Activated CD4-positive, alpha-beta T cell treated with anti-CD3 and anti-CD28 coated beads for 4 hours (primary cell): ENCODE measurements at regions not wholly inside any gene's neighbourhood (a gene's known extent, or its start where the extent isn't known, plus 50 kb on each side); places are given as distances from the start of the nearest gene placed in this dataset.

Experiments used
- DNase-seq, 2 donors: peaks; one replicate each; pipeline ENCODE4 v3.0.0-alpha.2; 2020

DNA sequence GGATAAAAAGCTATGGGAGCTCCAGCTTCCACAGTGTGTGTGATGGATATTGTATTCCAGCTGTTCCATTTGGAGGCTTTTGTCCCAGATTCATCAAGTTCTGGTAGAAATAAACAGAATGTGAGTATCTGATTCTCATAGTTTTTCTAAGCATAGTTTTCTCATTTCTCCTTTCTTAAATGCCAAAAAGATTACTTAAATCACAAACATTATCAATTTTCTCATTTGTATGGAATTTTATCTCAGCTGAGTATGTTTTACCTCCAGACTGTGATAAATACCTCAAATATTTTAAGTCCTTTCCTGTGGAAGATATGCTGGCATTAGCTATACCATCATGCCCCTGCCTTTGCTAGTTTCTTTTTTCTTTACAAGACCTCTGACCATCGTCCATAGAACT is 767.3 kb downstream of the TFAP2A start:
- DNase-seq: no peak

DNA sequence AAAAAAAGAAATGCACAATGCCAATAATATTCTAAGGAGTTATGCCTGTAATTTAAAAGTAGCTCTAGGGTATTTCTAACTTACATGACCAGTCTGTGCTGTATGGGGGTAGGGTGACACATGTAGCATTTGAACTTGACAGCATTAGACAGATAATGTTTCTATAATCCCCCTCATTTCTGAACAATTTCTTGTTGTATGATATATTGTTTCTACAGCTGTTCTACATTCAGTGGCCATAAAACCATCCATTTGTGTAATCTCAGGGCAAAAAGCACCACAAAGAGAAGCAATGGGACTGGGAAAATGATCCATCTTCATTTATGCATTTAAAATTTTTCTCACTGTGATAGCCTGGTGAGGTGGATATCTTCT is 767.8 kb downstream of the TFAP2A start:
- DNase-seq: no peak

DNA sequence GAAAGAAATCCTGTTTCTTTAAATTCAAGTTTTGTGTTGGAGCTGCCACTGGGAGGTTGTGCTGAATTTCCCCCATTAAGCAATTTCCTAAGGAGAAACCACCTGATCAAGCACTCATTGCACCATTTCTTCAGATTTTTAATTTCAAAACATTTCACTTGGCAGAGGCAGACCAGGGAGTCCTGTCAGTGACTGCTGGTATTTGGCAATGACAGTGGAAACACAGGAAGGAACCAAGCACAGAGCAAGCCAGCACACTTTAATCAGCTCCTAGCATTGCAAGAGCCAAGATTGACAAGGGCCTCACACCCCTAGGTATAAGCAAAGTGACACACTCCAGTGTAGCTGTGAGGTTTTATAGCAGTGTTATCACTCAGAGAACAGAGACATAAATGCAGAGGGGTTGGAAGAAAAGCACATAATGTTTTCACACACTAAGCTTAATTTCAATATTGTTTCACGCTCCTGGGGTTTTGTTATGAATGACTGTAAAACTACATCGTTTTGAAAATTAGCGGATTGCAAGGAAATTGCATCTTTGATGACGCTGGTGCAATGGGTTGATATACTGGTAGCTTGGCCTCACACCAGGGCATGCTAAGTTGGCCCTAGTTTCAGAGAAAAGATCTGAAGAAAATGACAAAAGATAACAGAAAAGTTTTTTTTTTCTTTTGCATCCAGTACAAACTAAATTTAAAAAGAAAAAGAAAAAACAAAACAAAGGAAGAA is 768.4 kb downstream of the TFAP2A start:
- DNase-seq: no peak

DNA sequence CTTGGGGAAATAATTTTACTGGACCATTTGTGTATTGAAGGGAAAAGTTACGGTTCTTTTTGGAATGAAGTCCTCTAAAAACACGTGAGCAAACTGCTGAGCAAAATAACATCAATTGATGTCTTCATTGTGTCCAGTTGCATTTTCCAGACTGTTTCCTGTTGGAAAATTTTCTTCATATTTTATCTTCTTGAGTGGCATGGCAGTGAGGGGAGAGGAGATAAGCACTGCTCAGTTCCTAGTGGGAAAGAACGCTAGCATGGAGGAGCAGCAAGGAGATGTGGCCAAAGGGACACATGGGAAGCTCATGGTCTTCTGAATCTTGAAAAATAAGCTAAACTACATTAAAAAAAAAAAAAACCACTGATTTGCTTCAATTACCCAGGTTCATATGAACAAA is 776.0 kb downstream of the TFAP2A start:
- no peak for DNase-seq

DNA sequence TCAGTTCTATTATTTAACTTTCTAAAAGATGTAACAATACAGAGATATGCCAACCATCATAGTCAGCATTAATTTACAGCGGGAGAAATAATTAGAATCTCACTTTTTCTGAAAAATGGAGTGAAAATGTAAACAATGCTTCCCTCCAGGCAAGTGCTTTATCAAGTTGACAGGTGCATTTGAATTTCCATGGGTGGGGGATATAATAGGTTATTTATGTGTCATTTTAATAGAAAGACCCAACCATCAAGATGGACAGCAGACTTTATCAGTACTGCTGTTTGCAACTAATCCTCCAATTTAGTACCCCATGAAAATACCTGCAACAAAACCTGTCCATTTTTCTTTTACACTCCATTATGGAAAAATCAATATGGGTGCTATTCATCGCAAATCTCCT is 780.1 kb downstream of the TFAP2A start:
- no peak for DNase-seq

DNA sequence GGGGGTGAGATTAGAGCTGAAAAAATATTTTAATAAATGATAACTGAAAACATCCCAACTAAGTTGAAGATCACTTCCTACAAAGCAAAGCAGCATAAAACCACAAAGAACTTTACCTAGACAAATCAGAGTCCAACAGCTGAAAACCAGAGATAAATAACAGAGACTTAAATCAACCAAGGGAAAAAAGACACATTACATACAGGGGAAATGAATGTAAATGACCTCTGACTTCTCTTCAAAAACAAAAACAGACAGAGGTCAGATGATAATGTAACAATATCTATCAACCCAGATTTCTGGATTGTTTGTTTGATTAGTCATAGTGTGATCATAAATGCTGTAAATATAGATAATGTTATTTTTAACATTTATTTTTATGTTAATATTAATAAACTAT is 782.8 kb downstream of the TFAP2A start:
- no peak for DNase-seq

DNA sequence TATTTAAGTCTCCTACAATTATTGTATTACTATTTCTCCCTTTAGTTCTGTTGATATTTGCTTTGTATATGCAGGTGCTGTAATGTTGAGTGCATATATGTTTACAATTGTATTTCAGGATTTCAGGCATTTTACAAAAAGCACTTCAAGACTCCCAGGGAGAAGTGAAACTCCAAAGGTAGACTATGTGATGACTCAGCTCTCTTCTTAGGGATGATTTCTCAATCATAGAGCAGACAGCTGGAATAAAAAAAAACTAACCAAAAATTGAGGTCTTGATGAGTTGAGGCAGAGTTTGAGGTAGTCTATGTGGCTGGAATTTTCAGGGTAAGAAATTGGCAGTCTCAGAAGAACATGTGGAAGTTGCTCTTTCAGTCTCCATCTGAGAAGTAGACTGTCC is 786.1 kb downstream of the TFAP2A start:
- DNase-seq: no peak

DNA sequence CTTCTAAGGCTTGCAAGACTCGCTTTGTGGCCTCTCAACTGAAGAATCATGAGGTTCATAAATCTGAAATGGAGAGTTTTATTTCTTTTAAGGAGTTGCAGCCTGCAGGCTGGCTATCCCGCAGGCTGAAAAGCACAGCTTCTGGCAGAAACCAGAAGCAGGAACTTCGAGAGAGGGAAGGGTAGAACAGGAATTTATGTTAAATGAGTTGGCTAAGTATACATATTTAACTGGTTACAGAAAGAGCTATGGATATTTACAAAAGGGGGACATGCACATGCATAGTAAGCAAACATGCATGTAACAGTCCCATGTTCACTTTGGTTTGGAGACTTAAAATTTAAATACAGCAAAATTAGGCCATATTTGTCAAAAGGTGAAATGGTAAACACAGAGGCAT is 787.0 kb downstream of the TFAP2A start:
- no peak for DNase-seq

DNA sequence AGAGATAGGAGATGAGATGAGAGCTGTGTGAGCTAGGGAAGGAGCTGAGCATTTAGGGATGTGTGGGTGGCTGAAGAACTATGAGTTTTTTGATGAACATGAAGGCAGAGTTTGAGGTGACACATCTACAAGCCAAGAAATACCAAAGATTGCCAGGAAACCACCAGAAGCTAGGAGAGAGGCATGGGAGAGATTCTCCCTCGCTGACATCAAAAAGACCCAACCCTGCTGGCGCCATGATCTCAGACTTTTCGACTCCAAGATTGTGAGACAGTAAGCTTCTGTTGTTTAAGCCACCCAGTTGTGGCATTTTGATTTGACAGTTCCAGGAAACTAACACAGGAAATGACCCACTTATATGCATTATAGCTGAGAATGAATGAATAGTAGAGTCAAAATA is 790.9 kb downstream of the TFAP2A start:
- no peak for DNase-seq

DNA sequence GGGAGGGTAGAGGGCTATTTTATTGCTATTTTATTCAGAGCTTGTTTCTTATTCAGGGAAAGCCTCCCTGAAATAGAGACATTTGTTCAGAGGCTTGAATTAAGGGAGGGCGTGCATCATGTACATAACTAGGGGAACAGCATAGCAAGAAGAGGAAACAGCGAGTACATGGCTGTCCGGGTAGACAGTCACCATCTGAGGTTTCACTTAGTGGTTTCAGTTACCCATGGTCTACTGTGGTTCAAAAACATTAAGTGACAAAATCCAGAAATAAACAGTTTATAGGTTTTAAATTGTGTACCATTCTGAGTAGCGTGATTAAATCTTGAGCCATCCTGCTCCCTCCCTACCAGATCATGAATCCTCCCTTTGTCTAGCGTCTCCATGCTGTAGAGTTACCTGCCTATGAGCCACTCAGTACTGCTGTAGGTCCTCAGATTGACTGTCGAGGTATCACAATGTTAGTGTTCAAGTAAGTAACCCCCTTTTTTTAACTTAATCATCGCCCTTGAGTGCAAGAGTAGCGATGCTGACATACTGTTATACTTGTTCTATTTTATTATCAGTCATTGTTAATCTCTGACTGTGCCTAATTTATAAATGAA is 791.5 kb downstream of the TFAP2A start:
- DNase-seq: no peak

DNA sequence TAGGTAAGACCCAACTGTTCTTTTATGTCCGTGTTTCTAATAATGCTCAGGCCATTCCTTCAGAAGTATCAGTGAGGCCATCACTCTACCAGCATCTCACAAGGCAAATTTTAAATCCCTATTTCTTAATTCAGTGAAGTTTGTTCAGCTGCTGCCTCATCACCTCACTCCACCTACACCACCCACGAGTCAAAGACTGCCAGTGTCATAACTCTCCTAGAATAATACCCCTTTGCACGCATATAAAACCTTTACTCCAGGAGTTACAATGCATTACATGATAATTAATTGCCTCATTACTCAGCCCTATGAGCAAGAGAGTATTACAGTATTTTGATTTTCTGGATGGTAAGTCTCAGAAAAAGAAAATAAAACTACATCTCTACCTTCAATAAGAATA is 793.6 kb downstream of the TFAP2A start:
- DNase-seq: no peak

DNA sequence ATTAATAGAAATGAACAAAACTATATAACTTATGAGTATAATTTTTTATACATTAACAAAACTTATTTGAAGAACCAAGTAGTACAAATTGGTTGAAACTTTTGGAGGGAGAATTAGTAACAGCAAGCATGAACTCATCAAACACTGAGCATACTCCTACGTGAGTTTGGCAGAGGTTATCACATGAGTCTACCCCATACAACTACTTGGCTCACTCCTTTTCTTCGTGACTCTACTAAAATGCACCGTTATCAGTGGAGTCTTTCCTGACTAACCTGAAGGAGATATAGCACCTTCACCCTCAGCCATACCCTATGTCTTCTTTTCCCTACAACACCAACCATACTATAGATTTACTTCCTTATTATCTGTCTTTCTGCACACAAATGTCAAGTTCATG is 794.2 kb downstream of the TFAP2A start:
- DNase-seq: no peak

DNA sequence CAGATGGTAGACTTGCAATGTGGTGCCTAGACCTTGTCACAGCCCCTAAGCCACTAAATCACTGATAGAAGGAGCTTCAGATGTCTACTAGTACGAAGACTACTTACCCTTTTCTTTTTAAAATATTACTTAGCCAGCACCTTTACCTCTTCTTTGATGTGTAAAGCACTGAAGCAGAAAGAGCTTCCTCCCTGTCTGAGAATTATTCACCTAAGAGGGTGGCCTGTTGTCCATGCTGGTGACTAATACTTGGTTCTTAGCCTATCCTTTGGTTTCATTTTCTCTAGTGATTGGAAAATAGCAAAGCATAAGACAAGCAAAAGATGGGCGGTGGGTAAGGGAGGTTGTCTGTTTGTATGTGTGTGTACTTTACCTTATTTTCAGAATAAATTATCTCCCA is 794.6 kb downstream of the TFAP2A start:
- no peak for DNase-seq

DNA sequence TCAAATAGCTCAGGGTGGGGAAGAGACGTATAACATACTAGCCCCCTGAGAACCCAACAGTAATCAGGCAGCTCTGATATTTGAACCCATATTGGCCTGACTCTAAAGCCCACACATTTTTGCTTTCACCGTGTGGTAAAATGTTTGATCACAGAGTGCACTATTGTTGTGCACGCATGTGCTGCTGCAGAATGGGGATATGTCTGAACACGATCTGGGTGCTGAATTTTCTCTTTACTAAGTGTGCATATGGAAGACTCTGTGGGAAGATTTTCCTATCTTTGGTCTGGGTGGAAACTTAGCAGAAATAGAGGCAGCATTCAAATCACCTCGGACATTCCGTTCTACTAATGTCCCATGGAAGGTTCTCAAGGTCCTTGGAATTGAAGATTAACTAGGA is 800.1 kb downstream of the TFAP2A start:
- no peak for DNase-seq

DNA sequence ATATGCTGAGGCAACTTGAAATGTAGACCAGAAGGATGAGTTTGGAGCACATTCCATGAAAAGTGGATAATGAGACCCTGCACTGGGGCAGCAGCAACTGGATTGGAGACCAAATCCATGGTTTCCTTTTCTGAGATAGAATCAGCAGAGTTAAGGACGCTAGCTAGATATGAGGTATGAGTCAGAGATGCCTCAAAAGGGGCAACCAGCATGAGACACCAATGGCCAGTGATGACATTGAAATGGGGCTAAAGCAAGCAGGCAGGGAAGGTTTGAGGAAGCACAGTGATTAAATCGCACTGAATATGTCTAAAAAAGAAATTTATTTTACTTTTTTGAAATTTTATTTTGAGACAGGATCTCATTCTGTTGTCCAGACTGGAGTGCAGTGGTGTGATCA is 802.4 kb downstream of the TFAP2A start:
- no peak for DNase-seq

DNA sequence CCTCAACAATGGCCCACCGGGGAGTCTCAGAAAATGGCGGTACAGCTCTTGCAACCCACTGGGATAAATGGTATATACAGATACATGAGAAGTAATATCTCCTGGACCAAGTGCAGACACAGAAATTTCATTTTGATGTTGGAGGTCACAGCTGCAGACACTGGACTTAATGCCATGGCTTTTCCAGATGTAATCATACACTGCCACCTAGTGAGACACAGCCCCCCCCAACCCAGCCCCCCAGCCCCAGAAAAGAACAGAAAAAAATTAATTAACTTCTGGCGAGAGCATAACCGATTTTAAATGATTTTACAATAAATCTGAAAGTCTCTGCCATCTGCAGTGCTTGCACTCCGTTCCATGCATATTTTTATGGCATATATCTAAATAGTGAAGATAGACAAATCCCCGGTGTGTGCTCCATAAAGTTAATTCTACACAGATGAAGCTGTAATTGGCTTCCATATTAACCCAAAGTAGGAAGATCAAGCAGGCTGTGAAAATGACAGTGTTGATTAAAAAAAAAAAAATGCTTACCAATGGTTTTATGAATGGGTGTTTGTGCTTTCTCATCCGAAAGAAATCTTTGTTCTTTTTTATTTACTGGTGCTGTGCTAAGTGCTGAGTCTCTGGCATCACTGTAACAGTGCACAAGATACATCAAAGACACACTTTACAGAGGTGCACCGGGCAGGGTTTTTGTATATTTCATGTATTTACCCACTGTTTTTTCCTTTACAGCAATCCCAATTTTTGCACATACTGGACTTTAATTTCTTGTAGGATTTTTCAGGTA is 804.1 kb downstream of the TFAP2A start:
- DNase-seq: no peak

DNA sequence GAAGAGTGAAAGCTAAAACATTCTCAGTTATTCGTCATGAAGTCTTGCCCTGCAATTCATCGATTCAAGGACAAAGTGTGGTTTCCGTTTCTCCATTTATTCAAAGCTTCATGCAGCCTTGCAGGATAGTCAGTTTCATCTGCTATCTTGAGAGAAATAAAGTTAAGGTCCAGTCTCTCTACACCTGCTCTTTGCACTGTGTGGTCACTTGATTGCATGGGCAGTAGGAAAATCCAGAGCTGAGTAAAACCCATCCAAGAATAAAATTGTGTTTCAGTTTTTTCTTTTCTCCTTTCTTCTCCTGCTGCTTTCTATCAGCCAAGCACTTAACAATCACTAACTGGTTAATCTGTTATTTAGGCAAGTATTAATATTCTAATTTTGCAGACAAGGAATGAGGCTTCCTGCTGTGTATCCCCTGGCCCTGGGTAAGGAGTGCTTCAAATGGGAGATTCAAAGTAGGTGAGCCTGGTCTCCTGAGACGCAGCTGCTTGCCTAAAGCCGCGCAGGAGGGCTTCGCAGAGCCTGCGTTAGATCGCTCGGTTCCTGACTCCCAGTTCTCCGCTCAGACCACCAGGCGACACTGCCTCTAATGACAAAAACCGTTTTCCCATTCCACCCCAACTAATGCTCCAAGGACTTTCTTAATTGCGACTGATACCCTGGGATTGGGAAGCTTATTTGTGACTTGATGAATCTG is 808.3 kb downstream of the TFAP2A start:
- no peak for DNase-seq

DNA sequence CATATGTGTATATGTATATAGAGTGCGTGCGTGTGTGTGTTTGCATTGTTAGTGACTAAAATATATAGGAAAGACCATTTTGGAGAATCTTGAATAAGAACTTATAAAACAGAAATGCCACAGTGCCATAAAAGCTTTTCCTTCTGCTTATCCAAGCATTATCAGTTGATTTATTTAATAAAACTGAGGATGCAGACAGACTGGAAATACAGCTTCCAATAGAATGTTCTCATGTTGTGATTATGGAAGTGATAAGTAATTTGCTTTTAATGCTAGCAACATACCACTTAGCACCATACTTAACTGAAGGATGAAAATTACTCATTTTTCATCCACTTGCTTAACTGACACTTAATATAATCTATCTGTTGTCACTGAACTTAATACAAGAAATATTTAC is 820.1 kb downstream of the TFAP2A start:
- no peak for DNase-seq

DNA sequence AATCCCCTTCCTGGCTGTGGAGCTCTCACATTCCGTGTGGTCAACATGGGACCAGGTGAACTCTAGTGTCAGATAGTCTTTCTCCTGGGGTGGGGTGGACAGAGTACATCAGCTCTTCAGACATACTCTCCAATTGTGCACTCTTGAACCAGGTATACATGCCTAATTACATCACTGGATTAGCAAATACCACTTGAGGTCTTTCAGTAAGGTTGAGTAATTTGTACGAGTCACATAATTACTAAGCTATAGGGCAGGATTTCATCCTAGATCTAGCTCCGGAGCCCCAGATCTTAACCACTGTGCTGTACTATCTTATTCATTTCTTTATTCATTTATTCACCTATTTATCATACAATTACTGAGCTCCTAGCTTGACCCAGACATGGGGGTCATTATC is 821.3 kb downstream of the TFAP2A start:
- DNase-seq: no peak

DNA sequence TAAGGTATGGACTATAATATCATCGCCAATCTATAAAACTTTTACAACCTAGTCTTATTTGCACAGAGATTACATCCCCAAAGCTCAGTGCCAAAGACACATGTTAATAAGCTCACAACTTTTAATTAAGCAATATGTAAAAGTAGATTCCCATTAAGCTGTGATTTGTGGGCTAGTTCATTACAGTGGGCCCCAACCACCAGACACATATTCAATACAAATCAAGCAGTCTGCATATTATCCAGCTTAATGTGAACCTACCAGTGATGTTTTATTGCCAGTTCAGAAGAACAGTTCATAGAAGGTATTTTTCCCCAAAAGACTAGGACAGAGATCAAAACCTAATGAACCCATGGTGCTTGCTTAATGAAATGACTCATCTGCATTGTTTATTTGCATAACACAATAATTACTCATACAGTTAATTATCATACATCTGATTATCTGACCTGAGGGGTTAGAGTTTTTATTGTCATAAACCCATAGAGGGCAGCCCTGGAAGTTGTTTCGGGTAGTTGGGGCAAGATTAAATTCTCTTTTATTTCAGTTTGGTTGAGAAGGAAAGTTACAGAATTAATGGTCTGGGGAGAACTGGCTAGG is 831.0 kb downstream of the TFAP2A start:
- no peak for DNase-seq

DNA sequence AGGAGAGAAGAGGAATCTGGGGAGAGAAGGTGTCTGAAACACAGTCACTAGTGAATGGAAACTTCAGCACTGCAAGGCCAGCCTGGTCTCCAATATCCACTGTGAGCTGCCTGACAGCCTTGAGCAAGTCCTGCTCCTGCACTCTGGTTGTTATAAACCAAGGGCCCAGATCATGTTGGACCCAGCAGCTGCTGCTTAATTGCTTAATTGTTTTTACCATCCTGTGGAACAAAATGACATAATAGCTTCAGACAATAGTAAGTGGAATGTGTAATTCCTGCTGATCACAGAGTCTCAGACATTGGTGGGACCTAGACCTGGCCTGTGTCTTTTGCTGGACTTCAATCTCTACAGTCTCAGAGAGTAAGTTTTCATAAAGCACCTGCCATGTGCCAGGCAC is 833.7 kb downstream of the TFAP2A start:
- no peak for DNase-seq

DNA sequence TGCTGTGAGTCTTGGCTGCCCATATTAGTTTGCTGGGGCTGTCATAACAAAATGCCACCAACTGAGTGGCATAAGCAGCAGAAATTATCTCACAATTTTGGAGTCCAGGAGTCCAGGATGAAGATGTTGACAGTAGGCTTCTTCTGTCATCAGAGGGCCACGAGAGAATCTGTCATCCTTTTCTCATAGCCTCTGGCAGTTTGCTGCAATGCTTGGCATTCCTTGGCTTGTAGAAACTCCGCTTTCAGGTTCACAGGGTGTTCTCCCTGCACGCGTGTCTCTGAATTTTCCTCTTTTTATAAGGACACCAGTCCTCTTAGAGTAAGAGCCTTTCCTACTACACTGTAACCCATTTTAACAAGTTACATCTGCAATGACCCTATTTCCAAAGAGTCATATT is 838.4 kb downstream of the TFAP2A start:
- DNase-seq: no peak

DNA sequence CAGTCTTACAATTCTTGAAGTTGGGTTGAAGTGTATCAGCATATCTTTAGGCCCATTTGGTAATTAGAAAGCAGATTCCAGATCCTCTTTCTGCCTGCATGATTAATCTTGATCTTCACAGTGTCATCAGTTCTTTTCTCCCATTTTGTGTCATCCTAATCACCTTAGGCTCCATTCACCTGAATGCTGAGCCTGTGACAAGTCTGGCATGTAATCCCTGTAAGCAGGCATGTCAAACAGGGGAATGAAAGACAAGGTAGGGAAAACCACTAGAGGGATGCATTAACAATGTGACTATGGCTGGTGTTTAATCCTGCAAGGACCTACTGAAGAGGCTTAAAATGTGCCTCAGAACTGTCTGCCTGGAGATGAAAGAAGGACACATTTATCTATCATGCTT is 848.8 kb downstream of the TFAP2A start:
- no peak for DNase-seq
